Osteocyte (in vitro differentiated cells): ENCODE measurements at regions not wholly inside any gene's neighbourhood (a gene's known extent, or its start where the extent isn't known, plus 50 kb on each side); places are given as distances from the start of the nearest gene placed in this dataset.

Source experiments
- DNase-seq: peaks from one replicate; pipeline ENCODE4 v3.0.0; 2021; ENCODE audit warnings: mixed read lengths; ENCODE audit not compliant: unreplicated experiment; ENCODE audit errors: extremely low spot score
- H3K27ac Mint-ChIP-seq: one replicate; pipeline ENCODE4 v1.8.0; 2021; ENCODE audit warnings: mild to moderate bottlenecking, mixed read lengths; ENCODE audit not compliant: unreplicated experiment
- H3K27me3 Mint-ChIP-seq: one replicate; pipeline ENCODE4 v1.8.0; 2021; ENCODE audit warnings: mixed read lengths; ENCODE audit not compliant: unreplicated experiment
- H3K36me3 Mint-ChIP-seq: one replicate; pipeline ENCODE4 v1.8.0; 2021; ENCODE audit warnings: mixed read lengths; ENCODE audit not compliant: unreplicated experiment
- H3K4me1 Mint-ChIP-seq: one replicate; pipeline ENCODE4 v1.8.0; 2021; ENCODE audit warnings: mixed read lengths; ENCODE audit not compliant: unreplicated experiment
- H3K4me3 Mint-ChIP-seq: one replicate; pipeline ENCODE4 v1.8.0; 2021; ENCODE audit warnings: mild to moderate bottlenecking, moderate library complexity, mixed read lengths; ENCODE audit not compliant: unreplicated experiment
- H3K9me3 Mint-ChIP-seq: one replicate; pipeline ENCODE4 v1.8.0; 2021; ENCODE audit warnings: mixed read lengths; ENCODE audit not compliant: unreplicated experiment
- TF ChIP-seq, protein P1 (sequence below): fragments of 200-600 bp; sonication (generic); IDR thresholded peaks from 2 replicates; pipeline ENCODE4 v1.5.0; 2021; ENCODE audit warnings: antibody characterized with exemption, mild to moderate bottlenecking, moderate library complexity

DNA sequence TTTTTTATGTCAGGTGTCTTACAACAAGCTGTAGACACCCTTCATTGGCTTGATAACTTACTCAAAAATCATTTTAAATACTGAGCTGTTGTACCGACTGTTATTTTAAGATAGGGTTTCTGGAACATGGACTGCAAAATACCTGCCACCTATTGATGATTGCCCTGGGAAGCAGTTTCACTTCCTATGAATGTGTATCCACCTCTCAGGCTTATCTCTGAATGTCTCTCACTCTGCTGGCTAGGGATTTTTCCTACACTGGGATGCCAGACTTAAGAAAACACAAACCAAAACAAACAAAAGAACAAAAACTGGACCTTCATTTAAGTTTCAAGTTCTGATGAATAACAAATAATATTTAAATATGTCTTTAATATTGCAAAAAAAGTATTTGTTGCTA is 663.7 kb downstream of the EFNB2 start:
- TF ChIP-seq, protein P1, sequence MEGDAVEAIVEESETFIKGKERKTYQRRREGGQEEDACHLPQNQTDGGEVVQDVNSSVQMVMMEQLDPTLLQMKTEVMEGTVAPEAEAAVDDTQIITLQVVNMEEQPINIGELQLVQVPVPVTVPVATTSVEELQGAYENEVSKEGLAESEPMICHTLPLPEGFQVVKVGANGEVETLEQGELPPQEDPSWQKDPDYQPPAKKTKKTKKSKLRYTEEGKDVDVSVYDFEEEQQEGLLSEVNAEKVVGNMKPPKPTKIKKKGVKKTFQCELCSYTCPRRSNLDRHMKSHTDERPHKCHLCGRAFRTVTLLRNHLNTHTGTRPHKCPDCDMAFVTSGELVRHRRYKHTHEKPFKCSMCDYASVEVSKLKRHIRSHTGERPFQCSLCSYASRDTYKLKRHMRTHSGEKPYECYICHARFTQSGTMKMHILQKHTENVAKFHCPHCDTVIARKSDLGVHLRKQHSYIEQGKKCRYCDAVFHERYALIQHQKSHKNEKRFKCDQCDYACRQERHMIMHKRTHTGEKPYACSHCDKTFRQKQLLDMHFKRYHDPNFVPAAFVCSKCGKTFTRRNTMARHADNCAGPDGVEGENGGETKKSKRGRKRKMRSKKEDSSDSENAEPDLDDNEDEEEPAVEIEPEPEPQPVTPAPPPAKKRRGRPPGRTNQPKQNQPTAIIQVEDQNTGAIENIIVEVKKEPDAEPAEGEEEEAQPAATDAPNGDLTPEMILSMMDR: no peak
- no peak overlapping the region for H3K4me3 Mint-ChIP-seq
- no peaks in the 10 kb centered on the region for H3K4me1 Mint-ChIP-seq
- H3K27me3 Mint-ChIP-seq: no peaks in the 10 kb centered on the region
- no peak overlapping the region for H3K27ac Mint-ChIP-seq
- no peaks in the 10 kb centered on the region for H3K36me3 Mint-ChIP-seq
- DNase-seq: no peak
- H3K9me3 Mint-ChIP-seq: no peaks in the 10 kb centered on the region

DNA sequence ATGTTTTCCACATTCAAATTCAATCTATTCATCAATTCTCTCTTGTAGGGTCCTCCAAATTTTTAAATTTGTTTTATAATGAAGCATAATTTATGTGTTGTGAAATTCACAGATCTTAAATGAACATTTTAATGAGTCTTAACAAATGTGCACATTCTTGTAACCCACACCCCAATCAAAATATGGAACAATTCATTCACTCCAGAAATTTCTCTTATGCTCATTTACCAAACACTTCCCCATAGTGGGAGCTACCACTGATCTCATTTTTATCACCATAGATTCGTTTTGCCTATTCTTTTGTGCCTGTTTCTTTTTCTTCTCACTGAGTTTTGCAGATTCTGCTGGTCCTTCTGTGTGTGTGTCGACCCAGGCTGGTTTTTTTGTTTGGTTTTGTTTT is 664.1 kb downstream of the EFNB2 start:
- Mint-ChIP-seq H3K4me3 (no peak overlapping the region), H3K27ac (no peak overlapping the region), H3K4me1 (no peaks in the 10 kb centered on the region), H3K36me3 (no peaks in the 10 kb centered on the region), H3K9me3 (no peaks in the 10 kb centered on the region), H3K27me3 (no peaks in the 10 kb centered on the region)
- no peak for DNase-seq
- TF ChIP-seq, protein P1: no peak

DNA sequence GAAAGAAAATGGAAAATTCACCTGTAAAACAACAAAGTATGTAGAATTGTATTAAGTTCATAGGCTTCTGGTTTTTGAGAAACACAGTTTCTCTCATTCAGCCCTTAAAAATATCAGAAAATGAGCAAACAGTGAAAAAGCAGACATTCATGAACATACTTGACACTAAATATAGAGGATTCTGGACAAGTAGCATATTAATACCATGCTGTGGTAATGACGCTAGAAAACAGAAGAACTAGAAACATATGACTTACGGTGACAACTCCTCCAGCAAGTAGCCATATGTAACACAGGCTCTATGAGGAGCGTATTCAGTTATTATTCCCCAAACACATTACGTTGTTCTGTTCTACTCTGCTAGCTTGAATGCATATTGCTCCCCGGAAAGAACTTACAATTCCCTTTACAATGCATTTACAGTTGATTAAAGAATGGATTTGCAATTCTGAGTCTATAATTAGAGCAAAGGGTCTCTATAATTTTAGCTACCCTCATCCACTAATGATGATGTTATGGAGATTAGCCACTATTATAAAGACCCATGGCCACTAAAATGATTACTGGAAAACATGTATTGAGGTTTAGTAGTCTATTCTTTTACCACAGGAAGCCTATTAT is 672.1 kb downstream of the EFNB2 start:
- no peaks in the 10 kb centered on the region for H3K27me3 Mint-ChIP-seq
- TF ChIP-seq, protein P1: no peak
- no peak for DNase-seq
- no peak overlapping the region for H3K4me3 Mint-ChIP-seq
- no peaks in the 10 kb centered on the region for H3K36me3 Mint-ChIP-seq
- H3K27ac Mint-ChIP-seq: no peak overlapping the region
- peaks cover 3% of the 10 kb centered on the region for H3K9me3 Mint-ChIP-seq
- H3K4me1 Mint-ChIP-seq: peaks cover 8% of the 10 kb centered on the region

DNA sequence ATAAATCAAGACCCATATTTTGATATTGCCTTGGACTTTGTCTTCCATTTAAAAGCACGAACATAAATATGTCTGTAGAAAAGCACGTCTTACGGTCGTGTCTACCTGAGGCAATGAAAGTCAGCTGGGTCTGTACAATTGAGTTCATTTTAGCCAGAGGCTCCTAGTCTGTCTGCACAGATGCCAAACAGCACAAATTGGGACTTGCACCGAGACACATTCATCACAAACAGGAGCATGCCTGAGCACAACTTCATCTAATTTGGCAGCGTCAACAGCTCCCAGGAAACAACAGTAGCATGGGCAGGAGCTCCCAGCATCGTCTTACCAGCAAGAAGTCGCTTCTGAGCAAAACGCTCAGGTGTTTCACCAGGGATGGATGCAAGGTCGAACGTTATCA is 687.0 kb downstream of the EFNB2 start:
- no peaks in the 10 kb centered on the region for H3K27me3 Mint-ChIP-seq
- no peak for DNase-seq
- peaks cover 6% of the 10 kb centered on the region for H3K4me1 Mint-ChIP-seq
- no peak overlapping the region for H3K4me3 Mint-ChIP-seq
- H3K27ac Mint-ChIP-seq: no peak overlapping the region
- no peaks in the 10 kb centered on the region for H3K36me3 Mint-ChIP-seq
- no peaks in the 10 kb centered on the region for H3K9me3 Mint-ChIP-seq
- TF ChIP-seq, protein P1: no peak

DNA sequence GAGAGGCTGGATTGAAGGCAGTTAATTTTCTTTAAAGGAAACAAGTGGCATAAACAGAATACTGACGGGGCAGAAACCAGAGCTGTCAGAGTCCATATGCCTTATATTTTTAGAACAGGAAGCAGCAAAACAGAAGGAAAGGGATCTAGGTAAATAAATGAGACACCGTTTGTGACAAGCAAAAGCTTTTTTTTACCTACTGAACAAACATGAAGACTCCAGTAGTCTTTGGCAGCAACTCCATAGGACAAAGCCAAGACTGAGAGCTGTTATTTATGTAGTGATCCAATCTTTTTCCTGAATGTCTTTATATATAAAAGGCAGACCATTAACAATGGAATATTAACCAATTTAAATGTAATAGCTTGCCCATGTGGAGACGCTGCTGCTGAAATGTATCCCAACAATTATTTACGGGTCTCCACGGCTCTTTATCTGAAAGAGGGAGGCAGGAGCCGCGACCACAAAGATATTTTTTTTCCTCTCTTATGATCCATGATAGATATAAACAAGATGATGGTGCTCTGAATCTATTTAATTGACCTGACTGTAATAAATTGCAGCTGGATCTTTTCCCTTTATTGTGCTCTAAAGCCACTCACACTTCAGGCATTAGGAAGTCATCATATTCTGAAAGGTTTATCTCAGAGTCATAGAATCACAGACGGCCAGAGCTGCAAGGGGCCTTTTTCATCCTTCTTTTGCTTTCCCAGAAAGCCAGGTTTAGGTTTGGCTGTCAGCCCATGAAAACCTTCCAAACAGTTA is 687.8 kb downstream of the EFNB2 start:
- no peak overlapping the region for H3K27ac Mint-ChIP-seq
- no peak for DNase-seq
- H3K4me3 Mint-ChIP-seq: no peak overlapping the region
- peaks cover 6% of the 10 kb centered on the region for H3K4me1 Mint-ChIP-seq
- H3K27me3 Mint-ChIP-seq: no peaks in the 10 kb centered on the region
- H3K9me3 Mint-ChIP-seq: no peaks in the 10 kb centered on the region
- TF ChIP-seq, protein P1: no peak
- no peaks in the 10 kb centered on the region for H3K36me3 Mint-ChIP-seq
